Sigmoid colon (tissue), 4 donors: ENCODE measurements at regions not wholly inside any gene's neighbourhood (a gene's known extent, or its start where the extent isn't known, plus 50 kb on each side); places are given as distances from the start of the nearest gene placed in this dataset.

Experiments
- POLR2A ChIP-seq, 2 donors: fragments of 450-650 bp; IDR thresholded peaks; one replicate each; pipeline ENCODE4 v1.6.1; 2016; ENCODE audit warnings: antibody characterized with exemption in 2 of 2, mild to moderate bottlenecking in 2 of 2, moderate library complexity in 2 of 2
- POLR2AphosphoS5 ChIP-seq, 4 donors: sonication (generic); formaldehyde crosslinking; IDR thresholded peaks; one replicate each; pipeline ENCODE4 v1.6.1; 2017; ENCODE audit warnings: antibody characterized with exemption in 4 of 4

- TF ChIP-seq POLR2AphosphoS5 (IDR thresholded peaks at IDR 0.05) (no peak), POLR2A (IDR thresholded peaks at IDR 0.05) (no peak)
These were observed 78.0 kb upstream of the DRD2 start for GRCh38 chr11:113553235-113553634.
